ENCODE measurements at regions not wholly inside any gene's neighbourhood (a gene's known extent, or its start where the extent isn't known, plus 50 kb on each side); places are given as distances from the start of the nearest gene placed in this dataset.
"Not testable (repeated sequence)": the region's sequence is repeated elsewhere in the genome, so short reads cannot be mapped to it uniquely, and the experiment has no call there.

GRCh38 chr2:43010438-43011157 is 215.8 kb downstream of the ZFP36L2 start:
- DNase-seq = no peak

GRCh38 chr2:43009448-43009847 is 217.0 kb downstream of the ZFP36L2 start:
- DNase-seq = no peak

DNA sequence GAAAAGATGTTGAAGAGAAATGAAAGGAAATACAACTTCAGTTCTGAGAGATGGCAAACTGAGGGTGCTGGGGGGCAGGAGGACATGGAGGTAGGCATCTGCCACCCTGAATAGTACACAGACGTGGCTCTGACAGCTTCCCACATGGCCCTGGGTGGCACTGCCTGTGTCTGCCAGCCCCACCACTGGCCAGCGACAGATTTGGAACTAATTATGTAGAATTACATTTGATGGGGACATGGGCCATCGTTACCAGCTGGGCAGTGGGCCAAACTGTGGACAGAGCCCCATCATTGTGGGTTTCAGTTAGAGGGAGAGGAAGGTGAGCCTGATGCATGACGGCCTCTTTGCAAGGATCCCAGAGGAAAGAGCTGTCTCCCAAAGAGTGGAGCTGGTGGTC is 216.0 kb upstream of the HAAO start:
- DNase-seq = no peak

GRCh38 chr2:43007901-43008300 is 215.5 kb upstream of the HAAO start:
- no peak for DNase-seq

GRCh38 chr2:43006834-43007543 is 214.6 kb upstream of the HAAO start:
- DNase-seq = no peak

DNA sequence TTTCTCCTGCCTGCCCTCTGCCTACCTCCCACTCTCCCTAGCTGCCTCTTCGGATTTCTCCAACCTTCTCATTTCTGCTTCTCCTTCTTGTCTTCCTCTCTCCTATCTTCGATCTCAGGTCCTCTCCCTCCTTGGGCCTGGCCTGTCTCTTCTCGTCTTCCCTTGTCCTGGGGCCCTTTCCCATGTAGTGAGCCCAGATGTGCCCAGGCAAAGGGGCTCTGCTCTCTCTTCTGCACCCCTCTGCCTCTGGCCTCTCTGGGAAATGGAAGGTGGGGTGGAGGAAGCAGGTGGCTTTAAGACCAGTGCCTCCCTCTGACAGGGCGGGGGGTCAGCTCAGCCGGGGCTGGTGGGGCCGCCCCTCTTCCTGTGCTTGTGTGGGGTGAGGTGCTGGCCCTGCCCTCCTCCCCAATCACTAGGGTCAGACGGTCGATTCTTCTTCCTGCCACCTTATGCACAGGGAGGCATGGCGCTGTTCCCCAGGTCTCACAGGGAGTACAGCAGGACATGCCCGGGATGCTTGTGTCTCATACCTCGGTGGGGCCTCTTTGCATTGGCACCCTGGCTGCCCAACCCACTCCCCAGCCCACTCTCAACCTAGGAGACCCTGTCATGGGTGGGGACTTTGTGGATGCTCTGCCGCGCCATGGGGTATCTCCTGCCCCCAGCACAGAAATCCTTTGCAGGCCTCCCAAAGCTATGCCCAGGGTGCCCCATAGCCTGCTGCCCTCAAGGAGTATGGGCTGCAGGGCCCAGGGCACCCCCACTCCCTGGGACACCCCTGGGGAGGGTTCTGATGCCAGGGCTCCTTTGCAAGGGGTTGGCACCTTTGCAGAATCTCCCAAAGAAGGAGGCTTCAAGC is 213.8 kb upstream of the HAAO start:
- no peak for DNase-seq

DNA sequence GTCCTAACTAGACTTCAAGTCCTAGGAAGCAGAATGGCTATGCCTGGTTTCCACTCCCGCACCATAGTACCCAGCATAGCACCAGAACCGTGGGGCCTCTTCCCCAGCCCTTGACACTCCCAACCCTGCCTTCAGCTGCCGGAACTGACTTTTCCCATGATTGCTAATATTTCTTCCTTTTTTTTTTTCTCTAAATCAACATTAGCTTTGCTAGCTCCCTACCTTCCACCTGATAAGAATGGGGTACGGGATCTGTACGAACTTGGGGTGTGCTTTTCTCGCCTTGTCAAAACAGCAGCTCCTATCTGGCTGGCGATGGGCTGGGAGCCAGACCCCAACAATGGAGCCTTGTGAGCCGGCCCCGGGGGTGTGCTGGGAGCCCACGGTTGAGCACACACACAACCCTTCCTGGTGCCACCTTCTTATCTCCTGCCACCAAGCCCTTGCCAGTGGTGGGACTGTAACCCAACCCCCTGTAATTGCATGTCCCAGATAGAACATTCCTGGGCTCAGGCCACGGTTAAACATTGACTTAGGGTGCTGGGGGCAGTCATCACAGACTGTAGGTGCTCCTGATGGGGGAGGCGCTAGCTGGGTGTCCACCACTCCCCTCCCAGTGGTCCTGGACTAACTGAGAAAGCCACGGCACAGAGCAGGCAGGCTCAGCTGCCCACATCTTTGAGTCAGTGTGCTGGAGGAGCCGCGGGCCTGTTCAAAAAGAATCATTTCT is 213.0 kb upstream of the HAAO start:
- no peak for DNase-seq

DNA sequence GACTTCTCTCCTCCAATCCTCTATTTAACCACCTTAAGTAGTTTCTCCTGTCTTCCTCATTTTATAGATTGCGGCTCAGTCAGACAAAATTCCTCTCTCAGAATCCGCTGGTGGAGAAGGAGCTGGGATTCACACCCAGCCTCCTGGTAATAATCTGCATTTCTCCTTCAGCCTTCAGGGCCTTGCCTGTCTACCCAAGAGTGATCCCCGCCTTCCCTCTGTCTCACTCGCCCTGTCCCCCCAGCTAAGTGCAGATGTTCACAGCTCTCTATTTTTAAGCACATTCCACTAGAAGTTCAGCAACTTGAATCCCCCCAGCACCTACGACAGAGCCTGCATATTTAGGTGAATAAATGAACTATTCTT is 212.5 kb upstream of the HAAO start:
- DNase-seq = no peak

GRCh38 chr2:43004126-43004865 is 211.9 kb upstream of the HAAO start:
- DNase-seq = not testable (repeated sequence)

GRCh38 chr2:43003702-43004101 is 211.3 kb upstream of the HAAO start:
- no peak for DNase-seq

- no peak for DNase-seq
Measured at GRCh38 chr2:43001787-43002468, 209.5 kb upstream of the HAAO start.

- DNase-seq = no peak
Measured at GRCh38 chr2:43001055-43001378, 208.6 kb upstream of the HAAO start.

DNA sequence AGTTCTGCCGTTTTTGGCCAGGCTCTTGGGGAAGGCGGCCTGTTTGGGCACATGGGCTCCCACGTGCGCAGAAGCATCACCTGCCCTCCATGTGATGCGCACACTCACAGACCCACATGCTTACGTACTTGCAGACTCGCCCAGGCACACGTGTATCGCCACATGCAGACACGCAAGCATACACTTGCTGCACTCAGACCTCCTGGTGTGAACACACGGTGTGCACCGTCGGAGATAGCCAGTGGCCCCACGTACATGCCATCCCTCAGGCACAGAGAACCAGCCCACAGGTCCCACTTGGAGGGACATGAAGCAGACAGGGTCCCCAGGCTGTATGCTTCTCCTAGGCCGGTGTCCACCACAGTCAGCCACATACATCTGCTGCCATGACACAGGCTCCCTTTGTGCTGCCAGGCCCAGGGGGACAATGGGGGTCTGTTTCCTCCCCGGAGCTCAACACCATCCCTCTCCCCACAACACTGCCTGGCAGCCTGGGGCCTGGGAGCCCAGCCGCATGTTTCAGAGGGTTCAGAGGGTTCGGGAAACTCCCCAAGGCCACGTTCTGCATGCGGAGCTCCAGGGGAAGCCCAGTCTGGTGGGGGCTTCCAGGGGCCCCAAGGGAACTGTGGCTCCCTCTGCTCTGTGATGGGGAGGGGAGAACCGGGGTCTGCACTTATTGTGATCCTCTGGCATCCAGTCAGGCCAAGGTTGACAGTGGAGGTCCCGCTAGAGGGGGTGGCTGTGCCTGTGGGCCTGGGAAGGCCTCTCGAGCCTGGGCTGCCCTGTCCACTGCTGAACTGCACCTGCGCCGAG is 208.1 kb upstream of the HAAO start:
- no peak for DNase-seq

DNA sequence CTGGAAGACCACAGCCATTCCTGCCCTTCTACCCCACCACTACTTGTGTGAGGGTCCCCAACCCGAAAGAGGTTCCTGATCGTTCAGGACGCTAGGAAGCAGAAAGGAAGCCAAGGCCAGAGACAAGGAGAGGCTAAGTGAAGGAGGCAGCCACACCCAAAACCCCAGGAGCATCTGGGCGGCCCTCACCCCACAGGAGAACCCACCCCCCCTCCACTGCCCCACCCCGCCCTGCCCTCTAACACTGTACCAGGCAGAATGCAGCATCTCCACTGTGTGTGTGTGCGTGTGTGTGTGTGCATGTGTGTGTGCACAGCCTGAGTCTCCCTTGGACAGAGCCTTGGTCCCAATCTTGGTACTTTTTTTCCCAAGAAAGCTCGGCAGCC is 207.5 kb upstream of the HAAO start:
- DNase-seq = no peak

DNA sequence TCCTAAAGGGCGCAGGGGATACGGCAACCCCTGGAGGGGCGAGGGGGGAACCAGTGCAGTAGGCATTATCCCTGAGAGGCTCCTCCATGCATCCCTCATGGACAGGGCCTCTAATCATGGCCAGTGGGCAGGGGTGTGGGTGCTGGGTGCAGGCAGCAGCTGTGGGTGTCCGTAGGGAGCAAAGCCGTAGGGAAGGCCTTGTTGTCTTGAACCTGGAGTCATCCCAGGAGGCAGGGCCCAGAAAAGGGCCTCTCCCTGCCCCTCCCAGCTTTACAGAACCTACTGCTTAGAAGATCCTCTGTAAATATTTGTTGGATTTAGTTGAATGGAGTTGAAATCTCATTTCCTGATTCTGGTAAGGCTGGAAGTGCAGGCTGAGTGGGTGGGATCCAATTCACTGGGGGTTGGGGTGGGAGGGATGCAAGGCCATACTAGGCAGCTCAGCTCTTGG is 207.0 kb upstream of the HAAO start:
- DNase-seq = no peak

- no peak for DNase-seq
Measured at GRCh38 chr2:42998721-42999120, 206.3 kb upstream of the HAAO start.

- DNase-seq = no peak
Measured at GRCh38 chr2:42996528-42996927, 204.1 kb upstream of the HAAO start.

DNA sequence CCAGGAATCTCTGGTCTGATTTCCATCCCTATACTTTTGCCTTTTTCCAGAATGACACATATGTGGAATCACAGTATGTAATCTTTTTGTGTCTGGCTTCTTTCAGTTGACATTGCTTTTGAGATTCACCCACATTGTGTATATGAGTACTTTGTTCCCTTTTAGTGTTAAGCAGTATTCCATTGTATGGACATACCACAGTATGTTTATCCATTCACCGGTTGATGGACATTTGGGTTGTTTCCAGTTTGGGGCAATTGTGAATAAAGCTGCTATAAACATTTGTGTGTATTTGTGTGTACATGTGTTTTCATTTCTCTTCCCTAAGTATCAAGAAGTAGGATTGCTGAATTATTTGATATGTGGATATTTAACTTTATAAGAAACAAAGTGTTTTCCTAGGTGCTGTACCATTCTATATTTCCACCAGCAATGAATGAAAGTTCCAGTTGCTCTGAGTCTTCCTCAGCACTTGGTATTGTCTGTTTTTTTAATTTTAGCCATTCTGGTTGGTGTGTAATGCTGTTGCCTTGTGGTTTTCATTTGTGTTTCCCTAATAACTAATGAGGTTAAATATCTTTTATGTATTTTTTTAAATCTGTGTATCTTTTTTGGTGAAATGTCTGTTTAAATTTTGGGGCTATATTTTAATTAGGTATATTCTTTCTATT is 203.5 kb upstream of the HAAO start:
- no peak for DNase-seq

DNA sequence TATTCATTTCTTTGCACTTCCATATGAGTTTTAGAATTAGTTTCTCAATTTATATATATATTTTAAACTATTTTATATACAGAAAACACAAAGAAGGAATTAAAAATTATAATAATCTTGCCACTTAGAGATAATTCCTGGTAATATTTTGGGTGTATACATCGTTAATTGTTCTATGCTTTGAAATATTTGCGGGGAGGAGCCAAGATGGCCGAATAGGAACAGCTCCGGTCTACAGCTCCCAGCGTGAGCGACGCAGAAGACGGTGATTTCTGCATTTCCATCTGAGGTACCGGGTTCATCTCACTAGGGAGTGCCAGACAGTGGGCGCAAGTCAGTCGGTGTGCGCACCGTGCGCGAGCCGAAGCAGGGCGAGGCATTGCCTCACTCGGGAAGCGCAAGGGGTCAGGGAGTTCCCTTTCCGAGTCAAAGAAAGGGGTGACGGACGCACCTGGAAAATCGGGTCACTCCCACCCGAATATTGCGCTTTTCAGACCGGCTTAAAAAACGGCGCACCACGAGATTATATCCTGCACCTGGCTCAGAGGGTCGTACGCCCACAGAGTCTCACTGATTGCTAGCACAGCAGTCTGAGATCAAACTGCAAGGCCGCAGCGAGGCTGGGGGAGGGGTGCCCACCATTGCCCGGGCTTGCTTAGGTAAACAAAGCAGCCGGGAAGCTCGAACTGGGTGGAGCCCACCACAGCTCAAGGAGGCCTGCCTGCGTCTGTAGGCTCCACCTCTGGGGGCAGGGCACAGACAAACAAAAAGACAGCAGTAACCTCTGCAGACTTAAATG is 197.1 kb upstream of the HAAO start:
- DNase-seq = not testable (repeated sequence)
